ENCODE measurements at regions not wholly inside any gene's neighbourhood (a gene's known extent, or its start where the extent isn't known, plus 50 kb on each side); places are given as distances from the start of the nearest gene placed in this dataset.

DNA sequence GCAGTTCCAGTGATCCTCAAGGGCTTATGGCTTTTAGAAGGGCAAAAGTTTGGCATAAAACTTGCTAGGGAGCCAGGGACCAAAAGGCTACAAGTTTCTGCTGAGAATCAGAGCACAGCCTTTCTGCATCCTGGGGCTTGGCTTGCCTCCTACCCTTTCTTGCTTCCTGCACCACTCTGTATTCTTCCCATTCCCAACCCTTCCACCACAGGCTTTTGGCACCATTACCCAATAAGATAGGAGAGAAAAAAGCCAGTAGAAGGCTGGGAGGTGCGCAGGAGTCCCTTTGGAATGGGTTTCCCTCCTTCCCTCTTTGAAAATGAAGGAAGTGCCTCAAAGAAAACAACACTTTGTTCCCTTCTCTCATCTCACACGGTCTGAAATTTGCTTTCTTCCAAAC, 268.6 kb downstream of the PDCD6IP start:
- DNase-seq (ENCODE audit: low read depth): no peak
- TF ChIP-seq, protein P1, sequence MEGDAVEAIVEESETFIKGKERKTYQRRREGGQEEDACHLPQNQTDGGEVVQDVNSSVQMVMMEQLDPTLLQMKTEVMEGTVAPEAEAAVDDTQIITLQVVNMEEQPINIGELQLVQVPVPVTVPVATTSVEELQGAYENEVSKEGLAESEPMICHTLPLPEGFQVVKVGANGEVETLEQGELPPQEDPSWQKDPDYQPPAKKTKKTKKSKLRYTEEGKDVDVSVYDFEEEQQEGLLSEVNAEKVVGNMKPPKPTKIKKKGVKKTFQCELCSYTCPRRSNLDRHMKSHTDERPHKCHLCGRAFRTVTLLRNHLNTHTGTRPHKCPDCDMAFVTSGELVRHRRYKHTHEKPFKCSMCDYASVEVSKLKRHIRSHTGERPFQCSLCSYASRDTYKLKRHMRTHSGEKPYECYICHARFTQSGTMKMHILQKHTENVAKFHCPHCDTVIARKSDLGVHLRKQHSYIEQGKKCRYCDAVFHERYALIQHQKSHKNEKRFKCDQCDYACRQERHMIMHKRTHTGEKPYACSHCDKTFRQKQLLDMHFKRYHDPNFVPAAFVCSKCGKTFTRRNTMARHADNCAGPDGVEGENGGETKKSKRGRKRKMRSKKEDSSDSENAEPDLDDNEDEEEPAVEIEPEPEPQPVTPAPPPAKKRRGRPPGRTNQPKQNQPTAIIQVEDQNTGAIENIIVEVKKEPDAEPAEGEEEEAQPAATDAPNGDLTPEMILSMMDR (IDR thresholded peaks at IDR 0.05; ENCODE audit: insufficient read depth, low read length): no peak

DNA sequence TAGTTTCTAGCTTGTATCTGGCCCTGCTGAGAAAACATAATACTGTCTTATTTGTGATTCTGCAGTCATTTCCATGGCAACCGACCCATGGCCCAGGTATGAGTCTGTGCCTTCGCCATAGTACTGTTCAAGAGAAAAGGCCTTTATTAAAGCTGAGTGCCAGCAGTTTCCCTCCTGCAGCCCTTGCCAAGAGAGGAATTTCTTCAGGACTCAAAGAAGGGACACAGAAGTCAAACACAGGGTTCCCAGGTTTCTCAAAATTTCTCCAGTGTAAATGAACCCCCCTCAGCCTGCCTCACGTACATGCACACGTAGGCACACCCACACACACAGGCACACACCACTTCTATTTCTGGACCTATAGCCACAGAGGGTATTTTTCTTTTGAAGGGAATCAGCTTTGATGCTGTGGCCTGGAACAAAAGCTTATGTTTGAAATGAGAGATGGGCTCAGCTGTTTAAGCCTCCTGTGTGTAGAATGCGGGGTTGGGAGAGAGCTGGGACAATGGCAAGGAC, 269.2 kb downstream of the PDCD6IP start:
- H3K4me3 ChIP-seq (ENCODE audit: low read depth, low read length): no peak overlapping the region
- TF ChIP-seq, protein P1 (IDR thresholded peaks at IDR 0.05; ENCODE audit: insufficient read depth, low read length): no peak
- no peak for DNase-seq (ENCODE audit: low read depth)

More for the DNA sequence above, 268.6 kb downstream of the PDCD6IP start:
- H3K4me3 ChIP-seq (ENCODE audit: low read depth, low read length): no peak overlapping the region

DNA sequence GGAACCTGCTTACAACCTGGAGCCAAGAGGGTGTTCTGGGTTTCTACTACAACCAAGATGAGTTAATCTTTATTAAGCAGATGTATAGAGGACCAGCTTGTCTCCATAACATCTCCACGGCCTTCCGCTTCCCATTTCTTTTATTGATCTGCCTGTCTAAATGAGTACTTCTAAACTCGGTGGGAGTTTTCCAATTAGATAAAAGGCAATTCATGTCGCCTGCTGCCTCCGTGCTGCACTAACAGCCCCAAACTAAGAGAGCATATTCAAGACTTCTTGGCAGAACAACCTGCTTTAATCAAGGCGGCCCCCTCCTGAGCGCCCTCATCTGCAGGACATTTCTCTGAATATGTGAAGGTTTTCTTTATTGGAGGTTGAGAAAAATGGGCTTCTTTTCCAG, 270.1 kb downstream of the PDCD6IP start:
- no peak for DNase-seq (ENCODE audit: low read depth)
- TF ChIP-seq, protein P1 (IDR thresholded peaks at IDR 0.05; ENCODE audit: insufficient read depth, low read length): no peak

DNA sequence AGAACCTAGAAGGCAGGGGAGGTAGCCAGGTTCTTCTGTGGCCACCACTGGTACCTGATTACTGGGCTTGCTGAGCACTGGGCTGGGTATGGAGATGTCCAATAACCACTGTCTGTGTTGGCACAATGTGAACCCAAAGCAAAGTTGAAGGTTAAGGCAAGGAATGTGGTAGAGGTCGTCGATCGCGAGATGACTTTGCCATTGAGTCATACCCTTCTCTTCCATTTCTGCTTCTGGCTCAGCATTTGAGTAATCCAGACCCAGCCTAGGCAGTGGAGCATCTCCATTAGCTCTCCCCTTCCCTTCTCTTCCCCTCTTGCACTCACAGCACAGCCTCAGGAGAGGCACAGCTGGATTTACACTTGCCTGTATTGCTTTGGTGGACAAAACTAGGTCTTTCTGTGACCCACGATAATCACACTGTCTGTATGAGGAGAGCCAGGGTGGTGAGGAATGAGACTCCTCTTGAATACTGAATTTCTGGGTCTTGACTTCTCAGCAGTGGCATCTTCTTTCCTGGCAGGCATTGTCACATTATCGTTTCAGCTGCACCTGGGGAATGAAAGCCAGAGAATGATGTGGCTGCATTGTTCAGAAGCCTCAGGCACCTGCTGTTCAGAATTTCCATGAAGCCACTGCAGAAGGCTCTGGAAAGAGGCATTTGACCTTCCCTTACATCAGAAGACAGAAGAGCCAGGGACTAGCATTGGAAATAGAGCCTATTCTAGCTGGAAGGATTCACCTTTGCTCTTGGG, 272.6 kb downstream of the PDCD6IP start:
- no peak overlapping the region for H3K4me3 ChIP-seq (ENCODE audit: low read depth, low read length)
- DNase-seq (ENCODE audit: low read depth): no peak
- TF ChIP-seq, protein P1 (IDR thresholded peaks at IDR 0.05; ENCODE audit: insufficient read depth, low read length): no peak

More for the DNA sequence above, 270.1 kb downstream of the PDCD6IP start:
- no peak overlapping the region for H3K4me3 ChIP-seq (ENCODE audit: low read depth, low read length)

DNA sequence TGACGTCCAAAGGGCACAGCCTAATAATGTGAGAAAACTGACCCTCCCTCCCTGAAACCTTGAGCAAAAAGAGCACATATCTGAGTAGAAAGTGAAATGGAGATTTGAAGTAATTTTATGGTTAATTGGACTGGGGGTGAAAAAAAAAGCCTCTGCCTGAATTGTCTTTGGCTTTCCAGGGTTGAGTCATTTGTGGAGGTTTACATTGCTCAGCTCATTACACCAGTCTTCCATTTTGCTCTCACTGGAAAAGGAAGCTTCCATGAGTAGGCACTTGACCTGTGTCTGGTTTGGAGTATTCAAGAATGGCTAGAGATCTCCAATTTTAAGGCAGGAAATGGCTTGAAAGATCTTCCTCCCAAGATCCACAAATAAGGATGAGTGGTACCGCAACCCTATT, 273.9 kb downstream of the PDCD6IP start:
- DNase-seq (ENCODE audit: low read depth): no peak
- no peak overlapping the region for H3K4me3 ChIP-seq (ENCODE audit: low read depth, low read length)
- TF ChIP-seq, protein P1 (IDR thresholded peaks at IDR 0.05; ENCODE audit: insufficient read depth, low read length): no peak

DNA sequence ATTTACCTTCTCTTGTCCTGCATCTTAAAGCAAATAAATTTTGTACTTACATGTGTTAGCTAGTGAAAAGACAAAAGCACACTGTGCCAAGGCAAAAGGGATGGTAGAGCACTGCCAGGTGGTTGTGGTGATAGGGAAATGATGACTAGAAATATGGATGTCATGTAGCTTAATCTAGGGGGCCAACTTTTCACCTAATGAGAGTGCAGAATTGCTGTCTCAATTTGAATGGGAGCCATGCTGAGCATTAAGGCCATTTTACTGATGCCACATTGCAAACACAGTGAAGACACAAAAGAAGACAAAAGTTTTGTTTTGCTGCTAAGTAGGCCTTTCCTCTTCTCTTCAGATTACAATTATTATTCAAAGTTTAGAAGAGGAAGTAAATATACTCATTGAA, 274.7 kb downstream of the PDCD6IP start:
- H3K4me3 ChIP-seq (ENCODE audit: low read depth, low read length): no peak overlapping the region
- DNase-seq (ENCODE audit: low read depth): no peak
- TF ChIP-seq, protein P1 (IDR thresholded peaks at IDR 0.05; ENCODE audit: insufficient read depth, low read length): no peak
